Keratinocyte (primary cell): ENCODE measurements at regions not wholly inside any gene's neighbourhood (a gene's known extent, or its start where the extent isn't known, plus 50 kb on each side); places are given as distances from the start of the nearest gene placed in this dataset.

ENCODE experiments used
- DNase-seq: peaks from one replicate; pipeline ENCODE4 v3.0.0-alpha.2; 2011; ENCODE audit warnings: low read depth, missing footprints, low spot score
- FAIRE-seq: peaks from 2 replicates; lab custom pipeline; 2011; peaks lifted over from hg19 to GRCh38; lab: Jason Lieb, UNC
- H2AFZ ChIP-seq: 2 replicates; pipeline ENCODE4 v1.6.0; 2012; ENCODE audit warnings: low read length, control low read depth, inconsistent platforms; ENCODE audit not compliant: control insufficient read depth
- H3K27ac ChIP-seq: 2 replicates; pipeline ENCODE4 v1.5.1; 2011; ENCODE audit warnings: low read length; ENCODE audit not compliant: control insufficient read depth, insufficient read depth
- H3K27me3 ChIP-seq: 3 replicates; pipeline ENCODE4 v1.6.0; 2011; ENCODE audit warnings: low read length; ENCODE audit not compliant: control insufficient read depth, insufficient read depth; ENCODE audit errors: extremely low read depth
- H3K36me3 ChIP-seq, 2 experiments: 2 replicates in 1 of 2; 3 replicates in 1 of 2; pipeline ENCODE4 v1.5.1; 2011; ENCODE audit warnings: low read length in 2 of 2, mild to moderate bottlenecking in 1 of 2; ENCODE audit not compliant: control insufficient read depth in 2 of 2, insufficient read depth in 2 of 2; ENCODE audit errors: extremely low read depth in 1 of 2
- H3K4me1 ChIP-seq: 3 replicates; pipeline ENCODE4 v1.5.1; 2011; ENCODE audit warnings: low read length; ENCODE audit not compliant: control insufficient read depth, insufficient read depth; ENCODE audit errors: extremely low read depth
- H3K4me2 ChIP-seq: 3 replicates; pipeline ENCODE4 v1.6.0; 2011; ENCODE audit warnings: low read depth, low read length; ENCODE audit not compliant: control insufficient read depth, insufficient read depth; ENCODE audit errors: extremely low read depth
- H3K4me3 ChIP-seq, 3 experiments: fragments of 200-600 bp in 1 of 3; sonication (generic) in 1 of 3; 2 replicates in 2 of 3; 3 replicates in 1 of 3; pipeline ENCODE4 v1.5.1; 2011 to 2016; ENCODE audit warnings: low read length in 3 of 3, mild to moderate bottlenecking in 3 of 3, control low read depth in 2 of 3, inconsistent platforms in 1 of 3, low read depth in 1 of 3, mixed read lengths in 1 of 3, mixed run types in 1 of 3, moderate library complexity in 1 of 3; ENCODE audit not compliant: control insufficient read depth in 2 of 3, insufficient read depth in 2 of 3; ENCODE audit errors: extremely low read depth in 1 of 3
- H3K79me2 ChIP-seq: 2 replicates; pipeline ENCODE4 v1.6.0; 2012; ENCODE audit warnings: low read length; ENCODE audit not compliant: control insufficient read depth, insufficient read depth
- H3K9ac ChIP-seq: 3 replicates; pipeline ENCODE4 v1.6.0; 2011; ENCODE audit warnings: low read length; ENCODE audit not compliant: control insufficient read depth, insufficient read depth; ENCODE audit errors: extremely low read depth
- H3K9me1 ChIP-seq: 3 replicates; pipeline ENCODE4 v1.6.0; 2011; ENCODE audit warnings: low read length; ENCODE audit not compliant: control insufficient read depth, insufficient read depth; ENCODE audit errors: extremely low read depth
- H3K9me3 ChIP-seq: 2 replicates; pipeline ENCODE4 v1.5.1; 2012; ENCODE audit warnings: low read depth, low read length; ENCODE audit not compliant: control insufficient read depth
- H4K20me1 ChIP-seq: 3 replicates; pipeline ENCODE4 v1.6.0; 2011; ENCODE audit warnings: low read length; ENCODE audit not compliant: control insufficient read depth, insufficient read depth; ENCODE audit errors: extremely low read depth
- EZH2 ChIP-seq: IDR thresholded peaks from one replicate; pipeline ENCODE4 v1.6.1; 2012; ENCODE audit warnings: inconsistent platforms, mild to moderate bottlenecking, low read length, moderate library complexity
- dilution Hi-C: fragments of 300-500 bp; cut with MboI; formaldehyde crosslinking; loops from one replicate; pipeline ENCODE4 v1.7.0; 2020; ENCODE audit warnings: low sequenced_read_pairs; ENCODE audit not compliant: extremely low pct_ligation_motif_present
- TF ChIP-seq, protein P1 (sequence below), 3 experiments: IDR thresholded peaks in 1 of 3; conservative IDR thresholded peaks in 1 of 3; optimal IDR thresholded peaks in 1 of 3; 2 replicates in 2 of 3; 3 replicates in 1 of 3; pipeline versions ENCODE3 to v1.5.1; 2011; ENCODE audit warnings: low read length in 3 of 3, mild to moderate bottlenecking in 3 of 3, moderate library complexity in 2 of 3, control low read depth in 1 of 3, inconsistent platforms in 1 of 3; ENCODE audit not compliant: insufficient read depth in 2 of 3; ENCODE audit errors: extremely low read depth in 1 of 3

DNA sequence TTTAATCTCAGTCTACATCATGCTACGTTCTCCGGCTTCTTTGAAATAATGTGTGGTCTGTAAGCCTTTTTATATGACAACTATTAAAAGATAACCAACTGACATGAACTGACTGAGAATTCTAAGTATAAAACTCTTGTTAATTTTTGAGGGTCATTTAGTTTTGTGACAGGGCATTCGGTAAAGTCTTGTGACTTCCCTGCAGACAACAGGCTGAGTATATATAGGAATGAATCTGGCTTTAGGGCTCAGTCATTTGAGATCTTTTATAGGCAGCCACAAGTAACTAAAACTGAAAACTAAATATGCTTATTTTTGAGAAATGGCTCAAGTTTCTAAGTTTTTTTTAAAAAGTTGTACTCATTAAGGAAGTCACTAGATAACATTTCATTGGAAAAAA is 62.5 kb upstream of the SCIN start:
- Histone ChIP-seq H4K20me1 (no peaks in the 10 kb centered on the region), H3K4me2 (no peak overlapping the region), H3K4me3 (no peak overlapping the region), H2AFZ (no peak overlapping the region), H3K79me2 (no peaks in the 10 kb centered on the region), H3K9me1 (no peaks in the 10 kb centered on the region), H3K27ac (no peak overlapping the region), H3K9ac (no peak overlapping the region), H3K27me3 (no peaks in the 10 kb centered on the region), H3K9me3 (no peaks in the 10 kb centered on the region), H3K36me3 (no peaks in the 10 kb centered on the region), H3K4me1 (no peaks in the 10 kb centered on the region)
- dilution Hi-C loops: no loop called here
- TF ChIP-seq, protein P1, sequence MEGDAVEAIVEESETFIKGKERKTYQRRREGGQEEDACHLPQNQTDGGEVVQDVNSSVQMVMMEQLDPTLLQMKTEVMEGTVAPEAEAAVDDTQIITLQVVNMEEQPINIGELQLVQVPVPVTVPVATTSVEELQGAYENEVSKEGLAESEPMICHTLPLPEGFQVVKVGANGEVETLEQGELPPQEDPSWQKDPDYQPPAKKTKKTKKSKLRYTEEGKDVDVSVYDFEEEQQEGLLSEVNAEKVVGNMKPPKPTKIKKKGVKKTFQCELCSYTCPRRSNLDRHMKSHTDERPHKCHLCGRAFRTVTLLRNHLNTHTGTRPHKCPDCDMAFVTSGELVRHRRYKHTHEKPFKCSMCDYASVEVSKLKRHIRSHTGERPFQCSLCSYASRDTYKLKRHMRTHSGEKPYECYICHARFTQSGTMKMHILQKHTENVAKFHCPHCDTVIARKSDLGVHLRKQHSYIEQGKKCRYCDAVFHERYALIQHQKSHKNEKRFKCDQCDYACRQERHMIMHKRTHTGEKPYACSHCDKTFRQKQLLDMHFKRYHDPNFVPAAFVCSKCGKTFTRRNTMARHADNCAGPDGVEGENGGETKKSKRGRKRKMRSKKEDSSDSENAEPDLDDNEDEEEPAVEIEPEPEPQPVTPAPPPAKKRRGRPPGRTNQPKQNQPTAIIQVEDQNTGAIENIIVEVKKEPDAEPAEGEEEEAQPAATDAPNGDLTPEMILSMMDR (optimal IDR thresholded peaks at IDR 0.05 in 1 of 3, IDR thresholded peaks at IDR 0.05 in 1 of 3, conservative IDR thresholded peaks at IDR 0.05 in 1 of 3; ENCODE audit: extremely low read depth in 1 of 3, insufficient read depth in 2 of 3, low read length in 3 of 3): no peak
- no peak for TF ChIP-seq EZH2
- DNase-seq: no peak
- no peak for FAIRE-seq

DNA sequence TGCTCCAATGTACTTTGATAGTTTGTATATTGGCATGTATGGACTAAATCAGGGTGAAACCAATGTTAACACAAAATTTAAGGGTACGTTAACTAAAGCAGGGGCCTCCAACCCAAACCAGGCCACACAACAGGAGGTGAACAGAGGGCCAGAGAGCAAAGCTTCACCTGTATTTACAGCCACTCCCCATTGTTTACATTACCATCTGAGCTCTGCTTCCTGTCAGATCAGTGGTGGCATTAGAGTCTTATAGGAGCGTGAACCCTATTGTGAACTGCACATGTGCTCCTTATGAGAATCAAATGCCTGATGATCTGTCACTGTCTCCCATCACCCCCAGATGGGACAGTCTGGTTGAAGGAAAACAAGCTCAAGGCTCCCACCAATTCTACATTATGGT is 62.0 kb upstream of the SCIN start:
- no peaks in the 10 kb centered on the region for H3K27me3 ChIP-seq
- no peak overlapping the region for H3K9ac ChIP-seq
- no peak overlapping the region for H3K4me2 ChIP-seq
- H3K36me3 ChIP-seq: no peaks in the 10 kb centered on the region
- no peaks in the 10 kb centered on the region for H4K20me1 ChIP-seq
- no peak for FAIRE-seq
- H3K27ac ChIP-seq: no peak overlapping the region
- dilution Hi-C loops: no loop called here
- H3K9me3 ChIP-seq: no peaks in the 10 kb centered on the region
- TF ChIP-seq, protein P1 (optimal IDR thresholded peaks at IDR 0.05 in 1 of 3, IDR thresholded peaks at IDR 0.05 in 1 of 3, conservative IDR thresholded peaks at IDR 0.05 in 1 of 3; ENCODE audit: extremely low read depth in 1 of 3, insufficient read depth in 2 of 3, low read length in 3 of 3): no peak
- H3K4me1 ChIP-seq: no peaks in the 10 kb centered on the region
- H3K4me3 ChIP-seq: no peak overlapping the region
- H2AFZ ChIP-seq: no peak overlapping the region
- no peaks in the 10 kb centered on the region for H3K9me1 ChIP-seq
- H3K79me2 ChIP-seq: no peaks in the 10 kb centered on the region
- no peak for DNase-seq
